Glutamatergic neuron (in vitro differentiated cells): ENCODE measurements at regions not wholly inside any gene's neighbourhood (a gene's known extent, or its start where the extent isn't known, plus 50 kb on each side); places are given as distances from the start of the nearest gene placed in this dataset.

ENCODE experiments used
- DNase-seq: peaks from one replicate; pipeline ENCODE4 v3.0.0; 2022
- H3K27ac Mint-ChIP-seq: one replicate; pipeline ENCODE4 v1.8.0; 2020; ENCODE audit warnings: mild to moderate bottlenecking, mixed read lengths, inconsistent platforms; ENCODE audit not compliant: unreplicated experiment
- H3K27me3 Mint-ChIP-seq: one replicate; pipeline ENCODE4 v1.8.0; 2020; ENCODE audit warnings: mild to moderate bottlenecking, moderate library complexity, mixed read lengths, inconsistent platforms; ENCODE audit not compliant: unreplicated experiment
- H3K36me3 Mint-ChIP-seq: one replicate; pipeline ENCODE4 v1.8.0; 2020; ENCODE audit warnings: mild to moderate bottlenecking, mixed read lengths, inconsistent platforms; ENCODE audit not compliant: unreplicated experiment
- H3K4me1 Mint-ChIP-seq: one replicate; pipeline ENCODE4 v1.8.0; 2020; ENCODE audit warnings: mild to moderate bottlenecking, low read depth, mixed read lengths, inconsistent platforms; ENCODE audit not compliant: unreplicated experiment
- H3K4me3 Mint-ChIP-seq: one replicate; pipeline ENCODE4 v1.8.0; 2020; ENCODE audit warnings: mild to moderate bottlenecking, mixed read lengths, inconsistent platforms; ENCODE audit not compliant: unreplicated experiment
- H3K9me3 Mint-ChIP-seq: one replicate; pipeline ENCODE4 v1.8.0; 2020; ENCODE audit warnings: mild to moderate bottlenecking, moderate library complexity, mixed read lengths, inconsistent platforms; ENCODE audit not compliant: unreplicated experiment
- TF ChIP-seq, protein P1 (sequence below): fragments of 200-600 bp; sonication (generic); IDR thresholded peaks from one replicate; pipeline ENCODE4 v1.5.0; 2021; ENCODE audit not compliant: partially characterized antibody, unreplicated experiment

- peaks cover 9% of the 10 kb centered on the region for H3K27me3 Mint-ChIP-seq
- TF ChIP-seq, protein P1, sequence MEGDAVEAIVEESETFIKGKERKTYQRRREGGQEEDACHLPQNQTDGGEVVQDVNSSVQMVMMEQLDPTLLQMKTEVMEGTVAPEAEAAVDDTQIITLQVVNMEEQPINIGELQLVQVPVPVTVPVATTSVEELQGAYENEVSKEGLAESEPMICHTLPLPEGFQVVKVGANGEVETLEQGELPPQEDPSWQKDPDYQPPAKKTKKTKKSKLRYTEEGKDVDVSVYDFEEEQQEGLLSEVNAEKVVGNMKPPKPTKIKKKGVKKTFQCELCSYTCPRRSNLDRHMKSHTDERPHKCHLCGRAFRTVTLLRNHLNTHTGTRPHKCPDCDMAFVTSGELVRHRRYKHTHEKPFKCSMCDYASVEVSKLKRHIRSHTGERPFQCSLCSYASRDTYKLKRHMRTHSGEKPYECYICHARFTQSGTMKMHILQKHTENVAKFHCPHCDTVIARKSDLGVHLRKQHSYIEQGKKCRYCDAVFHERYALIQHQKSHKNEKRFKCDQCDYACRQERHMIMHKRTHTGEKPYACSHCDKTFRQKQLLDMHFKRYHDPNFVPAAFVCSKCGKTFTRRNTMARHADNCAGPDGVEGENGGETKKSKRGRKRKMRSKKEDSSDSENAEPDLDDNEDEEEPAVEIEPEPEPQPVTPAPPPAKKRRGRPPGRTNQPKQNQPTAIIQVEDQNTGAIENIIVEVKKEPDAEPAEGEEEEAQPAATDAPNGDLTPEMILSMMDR, result no peak
- H3K4me1 Mint-ChIP-seq, result peaks cover 16% of the 10 kb centered on the region
- no peak overlapping the region for H3K4me3 Mint-ChIP-seq
- H3K27ac Mint-ChIP-seq, result peak overlapping the region; percentile 64
- H3K36me3 Mint-ChIP-seq, result no peaks in the 10 kb centered on the region
- H3K9me3 Mint-ChIP-seq, result no peaks in the 10 kb centered on the region
- peak; percentile 29 for DNase-seq
Measured at GRCh38 chr1:244214009-244214967, 163.2 kb downstream of the ZBTB18 start.

GRCh38 chr1:244216836-244217235 lies 165.8 kb downstream of the ZBTB18 start:
- H3K4me3 Mint-ChIP-seq, result no peak overlapping the region
- DNase-seq, result no peak
- no peak overlapping the region for H3K27ac Mint-ChIP-seq
- peaks cover 10% of the 10 kb centered on the region for H3K27me3 Mint-ChIP-seq
- H3K36me3 Mint-ChIP-seq, result no peaks in the 10 kb centered on the region
- TF ChIP-seq, protein P1, result no peak
- H3K4me1 Mint-ChIP-seq, result peaks cover 13% of the 10 kb centered on the region
- H3K9me3 Mint-ChIP-seq, result peaks cover 1% of the 10 kb centered on the region

DNA sequence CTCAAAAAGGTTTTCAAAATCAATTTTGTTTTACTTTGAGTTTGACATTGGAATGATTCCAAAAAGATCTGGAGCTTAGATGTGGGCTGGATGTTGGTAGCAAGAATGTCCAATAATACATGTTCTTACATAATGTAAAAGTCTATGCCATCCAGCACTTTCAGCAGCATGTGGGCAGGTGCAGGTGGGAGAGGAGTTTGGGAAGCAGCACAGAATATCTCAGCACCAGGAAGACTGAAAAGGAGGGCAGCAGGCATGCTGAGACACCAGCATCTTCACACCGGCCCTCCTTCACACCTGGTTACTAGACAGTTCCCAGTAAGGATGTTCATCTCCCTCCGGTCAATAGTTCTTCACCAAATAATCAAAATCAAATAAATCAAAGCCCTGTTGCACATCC lies 166.6 kb downstream of the ZBTB18 start:
- no peak overlapping the region for H3K4me3 Mint-ChIP-seq
- DNase-seq, result no peak
- H3K27me3 Mint-ChIP-seq, result peaks cover 8% of the 10 kb centered on the region
- no peak overlapping the region for H3K27ac Mint-ChIP-seq
- no peaks in the 10 kb centered on the region for H3K36me3 Mint-ChIP-seq
- H3K4me1 Mint-ChIP-seq, result peaks cover 10% of the 10 kb centered on the region
- TF ChIP-seq, protein P1, result no peak
- peaks cover 1% of the 10 kb centered on the region for H3K9me3 Mint-ChIP-seq

- Mint-ChIP-seq H3K4me3 (no peak overlapping the region), H3K27me3 (peaks cover 10% of the 10 kb centered on the region), H3K27ac (no peak overlapping the region), H3K36me3 (no peaks in the 10 kb centered on the region), H3K4me1 (peaks cover 10% of the 10 kb centered on the region), H3K9me3 (peaks cover 1% of the 10 kb centered on the region)
- no peak for DNase-seq
- TF ChIP-seq, protein P1, result no peak
Measured at GRCh38 chr1:244218220-244218619, 167.1 kb downstream of the ZBTB18 start.

GRCh38 chr1:244219149-244219548 lies 168.1 kb downstream of the ZBTB18 start:
- Mint-ChIP-seq H3K36me3 (peaks cover 4% of the 10 kb centered on the region), H3K27me3 (peaks cover 12% of the 10 kb centered on the region), H3K9me3 (peaks cover 1% of the 10 kb centered on the region), H3K4me1 (peaks cover 8% of the 10 kb centered on the region), H3K27ac (no peak overlapping the region), H3K4me3 (no peak overlapping the region)
- TF ChIP-seq, protein P1, result no peak
- DNase-seq, result no peak
